ENCODE measurements at regions not wholly inside any gene's neighbourhood (a gene's known extent, or its start where the extent isn't known, plus 50 kb on each side); places are given as distances from the start of the nearest gene placed in this dataset.

DNA sequence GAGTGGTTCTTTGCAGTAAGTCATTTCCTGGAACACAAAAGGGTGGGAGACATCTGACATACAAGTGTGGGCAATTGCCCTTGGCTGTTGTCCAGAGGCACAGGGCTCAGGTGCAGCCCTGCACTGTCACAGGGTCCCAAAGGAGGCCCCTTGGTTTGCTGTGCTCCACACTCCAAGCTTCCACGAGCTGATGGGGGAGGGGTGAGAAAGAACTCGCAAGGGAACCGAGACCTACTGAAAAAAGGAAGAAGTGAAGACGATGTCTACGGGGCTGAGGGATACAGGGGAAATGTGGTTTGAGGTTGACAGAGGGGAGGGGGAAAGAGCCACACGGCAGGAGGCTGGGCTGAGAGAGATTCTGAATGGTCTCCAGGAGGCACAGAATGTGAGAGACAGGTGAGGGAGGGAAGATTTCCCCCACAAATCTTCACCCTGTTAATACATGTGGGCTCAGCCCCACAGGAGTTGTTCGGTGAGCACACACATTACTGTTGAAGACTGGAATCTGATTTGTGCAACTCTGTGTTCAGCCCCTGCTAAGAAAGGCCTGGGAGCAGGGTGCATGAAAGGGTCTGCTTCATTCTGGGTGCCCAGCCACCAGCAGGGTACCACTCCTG is 123.4 kb downstream of the LY86 start:
- in situ Hi-C loops (cut with MboI; ENCODE audit: low sequenced_read_pairs, unreplicated experiment): no loop called here
- no peak for TF ChIP-seq CTCF (IDR thresholded peaks at IDR 0.05; ENCODE audit: borderline replicate concordance, control extremely low read depth, extremely low read depth, insufficient read depth, missing control alignments)
- DNase-seq (ENCODE audit: low spot score): peak; percentile 45

DNA sequence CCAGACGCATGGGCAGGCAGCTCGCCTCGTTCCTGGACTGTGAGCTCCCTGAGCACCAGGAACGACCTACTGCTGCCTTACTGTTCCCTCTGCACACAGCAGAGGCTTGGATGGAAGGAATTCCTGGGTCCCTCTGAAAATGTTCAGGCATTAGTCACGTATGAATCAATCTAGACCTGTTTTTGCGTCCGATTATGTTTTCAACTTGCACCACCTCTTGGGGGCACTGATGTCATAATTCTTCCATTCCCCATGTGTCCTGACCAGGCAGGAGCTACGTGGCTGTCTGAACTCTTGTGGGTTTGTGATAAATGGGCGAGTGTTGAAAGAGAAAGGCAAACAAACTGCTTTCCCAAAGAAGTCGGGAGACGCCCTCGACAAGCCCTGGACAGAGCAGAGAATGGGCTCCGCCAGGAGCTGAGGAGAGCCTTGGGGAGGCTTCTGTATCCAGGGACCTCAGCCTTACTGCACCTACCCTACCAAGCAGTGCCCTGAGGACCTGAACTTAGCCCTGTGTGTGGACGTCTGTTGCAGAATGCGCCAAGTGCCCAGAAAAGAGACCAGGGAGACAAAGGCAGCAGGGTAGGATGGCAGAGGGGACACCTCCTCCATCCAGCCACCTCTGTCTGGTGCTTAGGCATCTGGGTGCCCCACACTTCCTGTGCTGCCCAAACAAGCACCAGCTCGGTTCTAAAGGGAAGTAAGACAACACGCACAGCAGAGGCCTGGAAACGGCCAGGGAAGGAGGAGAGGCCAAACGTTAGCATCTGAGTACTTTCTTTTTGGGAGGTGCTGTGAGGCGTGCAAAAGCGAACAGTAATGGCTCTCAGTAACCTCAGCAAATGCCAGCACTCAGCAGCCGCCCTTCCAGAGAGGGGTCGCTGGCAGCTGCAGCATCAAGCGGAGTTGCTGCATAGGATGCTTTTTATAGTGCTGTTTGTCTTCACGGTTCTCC is 124.2 kb downstream of the LY86 start:
- no peak for TF ChIP-seq CTCF (IDR thresholded peaks at IDR 0.05; ENCODE audit: borderline replicate concordance, control extremely low read depth, extremely low read depth, insufficient read depth, missing control alignments)
- in situ Hi-C loops (cut with MboI; ENCODE audit: low sequenced_read_pairs, unreplicated experiment): no loop called here
- DNase-seq (ENCODE audit: low spot score): no peak

GRCh38 chr6:6713657-6714056 is 125.1 kb downstream of the LY86 start:
- in situ Hi-C loops (cut with MboI; ENCODE audit: low sequenced_read_pairs, unreplicated experiment): no loop called here
- TF ChIP-seq CTCF (IDR thresholded peaks at IDR 0.05; ENCODE audit: borderline replicate concordance, control extremely low read depth, extremely low read depth, insufficient read depth, missing control alignments): no peak
- DNase-seq (ENCODE audit: low spot score): no peak

- no peak for DNase-seq (ENCODE audit: low spot score)
- in situ Hi-C loops (cut with MboI; ENCODE audit: low sequenced_read_pairs, unreplicated experiment): no loop called here
- TF ChIP-seq CTCF (IDR thresholded peaks at IDR 0.05; ENCODE audit: borderline replicate concordance, control extremely low read depth, extremely low read depth, insufficient read depth, missing control alignments): no peak
These were observed 125.8 kb downstream of the LY86 start for GRCh38 chr6:6714118-6714897.

GRCh38 chr6:6714953-6715352 is 126.4 kb downstream of the LY86 start:
- DNase-seq (ENCODE audit: low spot score): no peak
- TF ChIP-seq CTCF (IDR thresholded peaks at IDR 0.05; ENCODE audit: borderline replicate concordance, control extremely low read depth, extremely low read depth, insufficient read depth, missing control alignments): no peak
- in situ Hi-C loops (cut with MboI; ENCODE audit: low sequenced_read_pairs, unreplicated experiment): no loop called here

GRCh38 chr6:6715465-6715864 is 126.9 kb downstream of the LY86 start:
- in situ Hi-C loops (cut with MboI; ENCODE audit: low sequenced_read_pairs, unreplicated experiment): no loop called here
- no peak for TF ChIP-seq CTCF (IDR thresholded peaks at IDR 0.05; ENCODE audit: borderline replicate concordance, control extremely low read depth, extremely low read depth, insufficient read depth, missing control alignments)
- DNase-seq (ENCODE audit: low spot score): no peak

All from GM13976 (cell line).